HG03558 (cell line): ENCODE measurements at regions not wholly inside any gene's neighbourhood (a gene's known extent, or its start where the extent isn't known, plus 50 kb on each side); places are given as distances from the start of the nearest gene placed in this dataset.
"Not testable (repeated sequence)": the region's sequence is repeated elsewhere in the genome, so short reads cannot be mapped to it uniquely, and the experiment has no call there.

Experiments used
- ATAC-seq: cut with Tn5 transposase; IDR thresholded peaks from one replicate; pipeline ENCODE4 v1.9.1; 2021; ENCODE audit warnings: moderate number of reproducible peaks; ENCODE audit not compliant: unreplicated experiment; ENCODE audit errors: extremely low read depth

DNA sequence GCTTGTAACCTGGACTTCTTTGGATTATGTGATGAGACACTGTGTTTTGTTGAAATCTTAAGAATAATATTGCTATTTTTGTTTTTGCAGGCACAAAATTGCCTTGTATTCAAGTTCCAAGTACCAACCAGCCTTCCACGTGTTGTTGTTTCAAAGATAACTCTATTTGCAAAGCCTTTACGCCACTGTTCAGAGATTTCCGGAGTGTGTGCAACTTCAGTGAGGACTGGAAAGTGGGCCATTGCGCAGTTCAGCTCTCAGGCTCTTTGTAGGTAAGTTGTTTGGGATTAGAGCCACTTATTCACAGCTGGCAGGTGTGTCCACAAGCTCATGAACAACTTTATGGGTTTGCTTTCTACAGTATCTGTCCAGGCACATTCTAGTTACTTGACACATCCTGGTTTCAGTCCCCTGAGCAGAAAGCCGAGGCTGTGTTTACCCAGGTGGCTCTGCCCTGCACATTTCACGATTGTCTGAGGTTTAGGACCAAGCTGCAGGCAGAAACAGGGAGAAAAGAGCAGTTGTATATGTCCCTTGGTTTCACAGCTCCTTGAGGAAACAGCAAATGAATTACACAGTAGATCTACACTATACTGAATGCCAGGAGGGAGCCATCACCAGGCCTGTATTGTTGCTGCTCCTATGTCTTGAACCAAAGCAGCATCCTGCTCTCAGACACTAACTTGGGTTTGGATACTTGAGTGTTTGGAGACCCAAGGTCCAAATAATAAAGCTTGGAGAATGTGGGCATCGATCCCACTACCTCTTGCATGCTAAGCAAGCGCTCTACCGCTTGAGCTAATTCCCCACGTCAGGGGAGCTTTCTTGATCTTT lies 136.1 kb upstream of the ZNF322 start:
- not testable (repeated sequence) for ATAC-seq

DNA sequence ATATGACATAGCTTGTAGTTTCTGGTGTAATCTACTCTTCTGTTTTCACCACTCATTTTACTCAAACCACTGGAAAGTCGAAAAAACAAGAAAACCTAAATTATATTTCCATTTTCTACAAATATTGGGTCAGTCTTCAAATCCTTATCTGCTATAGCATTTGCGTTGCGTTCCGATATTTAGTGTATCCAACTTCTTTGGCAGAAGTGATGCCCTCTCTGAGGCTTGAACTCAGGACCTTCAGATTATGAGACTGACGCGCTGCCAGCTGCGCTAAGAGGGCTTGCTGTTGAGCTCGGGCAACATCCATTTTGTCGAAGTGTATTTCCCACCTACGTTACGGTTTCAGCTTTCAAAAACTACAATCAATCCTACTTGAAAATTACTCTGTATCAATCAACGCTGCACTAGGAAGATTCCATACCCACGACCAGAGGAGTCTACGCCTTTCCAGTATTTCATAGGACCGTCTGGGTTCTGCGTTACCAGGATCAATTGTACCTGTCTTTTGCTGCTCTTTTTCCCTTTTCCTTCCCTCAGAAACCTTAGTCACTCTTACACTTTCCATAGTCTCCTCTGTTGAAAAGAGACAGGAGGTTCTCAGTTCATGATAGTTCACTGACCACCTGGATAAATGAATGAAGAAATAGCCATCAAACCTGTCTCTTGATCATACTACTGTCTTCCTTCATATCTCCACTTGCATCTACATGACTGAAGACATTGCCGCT lies 140.5 kb upstream of the ZNF322 start:
- ATAC-seq: not testable (repeated sequence)

DNA sequence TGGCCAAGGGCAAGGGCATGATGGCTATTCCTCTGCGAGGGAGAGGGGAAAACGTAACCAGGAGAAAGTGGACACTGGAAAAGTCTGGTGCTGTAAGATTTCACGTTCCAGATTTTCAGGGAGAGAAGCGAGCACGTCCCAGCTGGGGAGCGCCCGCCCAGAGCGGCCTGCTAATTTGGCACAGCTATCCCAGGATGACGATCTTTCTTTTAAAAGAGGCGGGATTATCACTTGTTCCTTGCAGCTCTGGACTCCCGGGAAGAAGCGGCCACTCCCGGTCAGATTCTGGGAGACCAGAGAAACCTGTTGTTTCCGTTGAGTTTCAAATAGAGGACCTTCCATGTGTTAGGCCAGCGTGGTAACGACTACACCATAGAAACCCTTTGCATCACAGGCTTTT lies 144.2 kb upstream of the ZNF322 start:
- not testable (repeated sequence) for ATAC-seq

DNA sequence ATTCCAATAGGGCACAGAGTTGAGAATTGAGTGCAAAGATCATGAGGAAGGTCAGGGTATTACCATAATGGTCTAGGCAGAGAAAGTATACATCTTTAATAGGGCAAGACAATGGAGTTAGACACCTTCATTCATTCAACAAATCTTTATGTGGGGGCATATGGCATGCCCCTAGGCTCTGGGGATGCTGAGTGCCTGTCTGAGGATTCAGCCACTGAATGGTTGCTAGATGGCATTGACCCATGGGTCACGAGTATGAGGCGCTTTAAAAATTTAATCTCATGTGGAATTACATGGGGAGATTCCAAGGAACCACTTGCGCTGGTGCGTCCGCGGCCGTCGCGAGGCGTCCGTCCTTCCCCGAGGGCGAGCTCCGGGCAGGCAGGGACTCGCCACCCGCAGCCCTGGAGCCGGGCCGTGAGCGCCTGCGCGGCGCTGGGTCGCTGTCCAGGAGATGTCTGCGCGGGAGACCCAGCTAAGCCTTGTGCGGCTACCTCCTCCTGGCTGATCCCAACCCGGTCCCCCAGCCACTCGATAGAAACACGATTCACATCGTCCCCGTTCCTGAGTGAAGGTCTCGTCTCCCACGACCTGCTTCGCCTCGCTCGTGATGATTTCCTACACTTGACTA lies 152.1 kb upstream of the ZNF322 start:
- not testable (repeated sequence) for ATAC-seq

- ATAC-seq: not testable (repeated sequence)
Observed at GRCh38 chr6:26818640-26819225, 159.2 kb upstream of the ZNF322 start.

- ATAC-seq: not testable (repeated sequence)
Observed at GRCh38 chr6:26827965-26828364, 168.4 kb upstream of the ZNF322 start.

- not testable (repeated sequence) for ATAC-seq
Observed at GRCh38 chr6:26829480-26829879, 169.9 kb upstream of the ZNF322 start.

DNA sequence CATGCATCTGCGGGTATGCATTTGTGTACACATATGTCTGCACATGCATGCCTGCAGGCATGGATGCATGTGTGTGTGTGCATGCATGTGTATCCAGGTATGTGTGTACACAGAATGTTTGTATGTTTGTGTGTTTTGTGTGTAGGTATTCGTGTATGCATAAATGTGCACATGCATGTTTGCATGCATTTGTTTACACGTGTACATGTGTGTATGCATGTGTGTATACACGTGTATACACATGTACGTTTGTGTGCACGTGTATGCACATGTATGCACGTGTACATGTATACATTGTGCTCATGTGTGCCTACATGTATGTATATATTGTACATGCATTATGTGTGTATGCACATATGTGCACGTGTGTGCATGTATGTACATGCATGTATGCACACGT lies 171.4 kb upstream of the ZNF322 start:
- not testable (repeated sequence) for ATAC-seq

GRCh38 chr6:26835707-26836106 lies 176.2 kb upstream of the ZNF322 start:
- ATAC-seq: not testable (repeated sequence)

DNA sequence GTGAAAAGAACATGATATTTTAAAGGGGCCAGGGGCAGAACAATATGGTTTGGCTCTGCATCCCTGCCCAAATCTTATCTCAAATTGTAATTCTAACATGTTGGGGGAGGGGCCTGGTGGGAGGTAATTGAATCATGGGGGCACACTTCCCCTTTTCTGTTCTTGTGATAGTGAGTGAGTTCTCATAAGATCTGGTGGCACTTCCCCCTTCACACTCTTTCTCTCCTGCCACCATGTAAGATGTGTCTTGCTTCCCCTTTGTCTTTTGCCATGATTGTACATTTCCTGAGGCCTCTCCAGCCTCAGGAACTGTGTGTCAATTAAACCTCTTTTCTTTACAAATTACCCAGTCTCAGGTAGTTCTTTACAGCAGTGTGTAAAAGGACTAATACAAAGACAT lies 177.1 kb upstream of the ZNF322 start:
- ATAC-seq: not testable (repeated sequence)

GRCh38 chr6:26844823-26845222 lies 185.3 kb upstream of the ZNF322 start:
- ATAC-seq: not testable (repeated sequence)

- ATAC-seq: not testable (repeated sequence)
Observed at GRCh38 chr6:26857289-26857688, 197.7 kb upstream of the ZNF322 start.

- ATAC-seq: not testable (repeated sequence)
Observed at GRCh38 chr6:26859067-26859770, 199.7 kb upstream of the ZNF322 start.

DNA sequence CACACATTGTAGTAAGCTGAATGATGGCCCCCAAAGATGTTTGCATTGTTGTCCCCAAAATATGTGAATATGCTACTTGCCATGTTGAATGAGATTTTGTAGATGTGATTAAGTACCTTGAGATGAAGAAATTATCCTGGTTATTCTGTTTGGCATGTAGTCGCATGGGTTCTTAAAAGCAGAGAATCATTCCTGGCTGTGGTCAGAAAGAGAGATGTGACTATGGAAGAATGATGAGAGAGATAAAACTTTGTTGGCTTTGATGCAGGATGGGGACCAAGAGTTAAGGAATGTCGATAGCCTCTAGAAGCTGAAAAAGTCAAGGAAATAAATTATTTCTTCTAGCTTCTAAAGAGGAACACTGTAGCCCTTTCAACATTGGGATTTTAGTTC lies 200.2 kb upstream of the ZNF322 start:
- not testable (repeated sequence) for ATAC-seq

- ATAC-seq: not testable (repeated sequence)
Observed at GRCh38 chr6:26861913-26862312, 202.4 kb upstream of the ZNF322 start.

DNA sequence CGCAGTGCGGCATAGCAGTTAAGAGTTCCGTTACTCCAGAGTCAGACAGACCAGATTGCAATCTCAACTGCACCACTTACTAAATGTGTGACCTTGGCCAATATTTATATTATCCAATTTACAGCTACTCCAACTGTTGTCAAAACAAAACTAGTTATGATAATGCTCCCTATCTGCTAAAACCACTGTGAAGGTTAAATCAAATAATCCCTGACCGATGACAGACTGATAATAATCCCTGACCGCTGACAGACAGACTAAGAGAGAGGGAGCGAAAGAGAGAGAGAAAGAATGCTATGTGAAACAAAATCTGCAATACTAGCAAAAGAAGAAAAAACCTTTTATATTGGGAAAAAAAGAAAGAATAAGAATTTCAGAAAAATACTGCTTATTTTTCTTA lies 204.1 kb upstream of the ZNF322 start:
- not testable (repeated sequence) for ATAC-seq

DNA sequence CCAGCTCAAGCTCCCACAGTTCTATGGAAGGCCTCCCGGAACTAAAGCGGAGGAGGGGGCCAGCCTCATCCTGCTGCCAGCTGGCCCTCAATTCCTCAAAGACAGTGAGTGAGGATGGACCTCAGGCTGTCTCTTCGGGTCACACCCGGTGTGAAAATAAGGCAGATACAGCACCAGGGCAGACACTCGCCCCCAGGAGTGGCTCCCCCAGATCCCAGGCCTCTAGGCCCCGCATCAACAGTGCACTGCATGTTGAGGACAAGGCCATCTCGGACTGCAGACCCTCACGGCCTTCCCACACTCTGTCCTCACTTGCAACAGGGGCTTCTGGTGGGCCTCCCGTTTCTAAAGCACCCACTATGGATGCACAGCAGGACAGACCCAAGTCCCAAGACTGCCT lies 239.2 kb upstream of the ZNF322 start:
- not testable (repeated sequence) for ATAC-seq

DNA sequence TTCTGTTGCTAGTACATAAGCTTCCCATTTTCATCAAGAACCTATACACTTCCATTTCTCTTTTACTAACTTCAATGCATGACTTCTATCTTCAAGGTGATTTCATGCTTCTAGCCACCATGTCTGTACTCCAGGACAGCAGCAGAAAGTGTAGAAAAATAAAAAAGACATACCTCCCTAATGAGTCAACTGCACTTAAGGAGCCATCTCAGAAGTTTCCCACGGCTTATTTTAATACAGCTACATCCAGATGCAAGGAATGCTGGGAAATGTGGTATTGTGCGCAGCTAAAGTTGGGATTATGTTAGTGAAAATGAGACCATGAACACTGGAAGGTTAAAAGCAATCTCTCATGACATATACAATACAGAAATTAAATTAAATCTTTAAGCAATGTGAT lies 264.7 kb upstream of the ZNF322 start:
- not testable (repeated sequence) for ATAC-seq

DNA sequence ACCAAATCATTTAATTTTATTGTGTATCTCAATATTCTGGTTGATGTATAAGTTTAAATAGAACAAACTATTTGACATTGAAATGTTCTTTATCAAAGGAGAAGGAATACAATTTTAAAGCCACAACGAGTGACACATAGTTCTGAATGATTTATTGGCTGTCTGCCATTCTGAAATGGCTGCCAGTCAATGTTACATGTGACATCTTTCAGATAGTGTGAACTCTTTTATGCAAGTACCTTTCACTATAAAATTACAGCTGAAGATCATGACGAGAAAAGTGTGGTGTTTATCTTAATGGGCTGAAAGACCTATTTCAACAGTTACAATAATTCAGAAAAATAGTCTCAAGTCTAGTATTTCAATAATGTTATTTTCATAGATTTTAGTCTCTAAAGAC lies 268.6 kb upstream of the ZNF322 start:
- ATAC-seq: not testable (repeated sequence)

DNA sequence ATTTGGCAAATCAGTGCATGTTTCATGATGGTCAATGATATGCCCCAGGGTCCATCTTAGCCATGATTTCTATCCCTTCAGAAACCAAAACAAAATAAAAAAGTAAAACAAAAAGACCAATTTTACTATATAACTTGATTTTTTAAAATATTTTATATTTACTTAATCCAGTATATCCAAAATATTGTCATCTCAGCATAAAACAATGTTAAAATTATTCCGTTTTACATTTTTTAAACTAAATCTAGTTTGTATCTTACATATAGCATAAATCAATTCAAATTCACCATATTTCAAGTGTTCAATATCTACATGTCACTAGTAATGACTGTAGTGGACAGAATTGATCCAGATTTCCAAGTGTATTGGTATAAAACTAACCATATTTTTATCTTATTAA lies 277.7 kb upstream of the ZNF322 start:
- not testable (repeated sequence) for ATAC-seq
